Breast epithelium (tissue), 4 donors: ENCODE measurements at regions not wholly inside any gene's neighbourhood (a gene's known extent, or its start where the extent isn't known, plus 50 kb on each side); places are given as distances from the start of the nearest gene placed in this dataset.

Experiments
- DNase-seq, 2 donors: peaks; one replicate each; pipeline ENCODE4 v3.0.0-alpha.2; 2019; ENCODE audit warnings: low spot score in 2 of 2
- H3K27ac ChIP-seq, 2 donors: fragments of 200-600 bp; sonication (generic) in 1 of 2; one replicate each; pipeline ENCODE4 v1.5.1; 2016 to 2019; ENCODE audit warnings: mild to moderate bottlenecking in 1 of 2
- H3K27me3 ChIP-seq, 2 donors: fragments of 200-600 bp; sonication (generic) in 1 of 2; one replicate each; pipeline versions ENCODE4 v1.5.1 to v1.6.0; 2017 to 2019; ENCODE audit warnings: control low read depth in 1 of 2, mild to moderate bottlenecking in 1 of 2
- H3K36me3 ChIP-seq: fragments of 200-600 bp; one replicate; pipeline ENCODE4 v1.5.1; 2019
- H3K4me1 ChIP-seq, 2 donors: fragments of 200-600 bp; sonication (generic); one replicate each; pipeline ENCODE4 v1.5.1; 2016 to 2019; ENCODE audit warnings: control low read depth in 1 of 2
- H3K4me3 ChIP-seq, 3 donors: fragments of 200-600 bp; sonication (generic); 1 replicate in 2 of 3; 2 replicates in 1 of 3; pipeline ENCODE4 v1.5.1; 2016 to 2019; ENCODE audit warnings: mild to moderate bottlenecking in 3 of 3, moderate library complexity in 2 of 3
- H3K9me3 ChIP-seq, 2 donors: fragments of 200-600 bp; sonication (generic) in 1 of 2; one replicate each; pipeline ENCODE4 v1.5.1; 2016 to 2019; ENCODE audit warnings: control low read depth in 1 of 2
- POLR2A ChIP-seq: fragments of 450-650 bp; IDR thresholded peaks from one replicate; pipeline ENCODE4 v1.6.1; 2016; ENCODE audit warnings: antibody characterized with exemption, mild to moderate bottlenecking, moderate library complexity
- POLR2AphosphoS5 ChIP-seq, 3 donors: sonication (generic); formaldehyde crosslinking; IDR thresholded peaks; one replicate each; pipeline ENCODE4 v1.6.1; 2017; ENCODE audit warnings: antibody characterized with exemption in 3 of 3
- intact Hi-C: fragments of 100-400 bp; cut with DNase I; formaldehyde crosslinking; loops from one replicate; pipeline ENCODE4 v1.15.1; 2023; ENCODE audit warnings: low total_unique reads
- TF ChIP-seq, protein P1 (sequence below), 3 donors: fragments of 450-650 bp; IDR thresholded peaks; one replicate each; pipeline ENCODE4 v1.5.1; 2016 to 2017; ENCODE audit warnings: antibody characterized with exemption in 3 of 3, mild to moderate bottlenecking in 3 of 3, moderate library complexity in 3 of 3

DNA sequence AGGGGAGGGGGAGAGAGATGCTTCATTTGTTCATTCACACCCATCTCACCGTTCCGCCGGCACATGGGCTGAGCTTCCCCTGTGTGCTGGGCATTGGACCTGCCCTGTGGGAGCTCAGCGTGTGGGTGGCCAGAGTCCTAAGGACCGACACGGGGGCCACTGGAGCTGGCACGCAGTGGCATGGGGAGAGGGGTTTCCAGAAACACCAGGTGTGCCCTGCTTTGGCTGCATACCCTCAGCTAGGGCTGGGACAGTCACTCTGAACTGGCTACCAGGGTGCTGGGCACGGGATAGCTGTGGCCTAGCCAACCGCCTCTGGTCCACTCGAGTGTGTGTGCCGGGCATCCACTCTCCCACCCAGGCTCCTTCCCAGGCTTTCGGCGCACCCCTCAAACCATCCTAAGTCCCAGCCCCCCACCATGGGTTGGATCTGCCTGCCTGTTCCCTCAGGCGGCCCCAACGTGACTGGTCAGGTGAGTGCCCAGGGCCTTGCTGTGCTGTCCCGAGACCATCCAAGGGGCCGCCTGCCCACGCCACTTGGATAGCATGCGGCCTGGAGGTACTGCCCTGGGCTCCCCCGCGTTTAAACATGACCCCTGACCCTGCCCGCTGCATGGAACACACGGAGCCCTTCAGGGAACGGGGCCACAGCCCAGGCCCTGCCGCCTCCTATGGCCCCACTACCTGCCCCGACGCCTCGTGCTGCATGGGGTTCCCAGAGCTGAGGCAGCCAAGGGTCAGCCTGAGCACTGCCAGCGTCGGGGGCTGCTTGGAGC lies 51.6 kb upstream of the LINC01488 start:
- Histone ChIP-seq H3K36me3 (no peaks in the 10 kb centered on the region), H3K9me3 (peaks cover under 1 to 9% of the 10 kb centered on the region in 2 donors), H3K27me3 (no peaks in the 10 kb centered on the region), H3K4me1 (no peaks in the 10 kb centered on the region), H3K27ac (no peak overlapping the region), H3K4me3 (no peak overlapping the region)
- DNase-seq: no peak
- TF ChIP-seq POLR2A: no peak
- TF ChIP-seq, protein P1, sequence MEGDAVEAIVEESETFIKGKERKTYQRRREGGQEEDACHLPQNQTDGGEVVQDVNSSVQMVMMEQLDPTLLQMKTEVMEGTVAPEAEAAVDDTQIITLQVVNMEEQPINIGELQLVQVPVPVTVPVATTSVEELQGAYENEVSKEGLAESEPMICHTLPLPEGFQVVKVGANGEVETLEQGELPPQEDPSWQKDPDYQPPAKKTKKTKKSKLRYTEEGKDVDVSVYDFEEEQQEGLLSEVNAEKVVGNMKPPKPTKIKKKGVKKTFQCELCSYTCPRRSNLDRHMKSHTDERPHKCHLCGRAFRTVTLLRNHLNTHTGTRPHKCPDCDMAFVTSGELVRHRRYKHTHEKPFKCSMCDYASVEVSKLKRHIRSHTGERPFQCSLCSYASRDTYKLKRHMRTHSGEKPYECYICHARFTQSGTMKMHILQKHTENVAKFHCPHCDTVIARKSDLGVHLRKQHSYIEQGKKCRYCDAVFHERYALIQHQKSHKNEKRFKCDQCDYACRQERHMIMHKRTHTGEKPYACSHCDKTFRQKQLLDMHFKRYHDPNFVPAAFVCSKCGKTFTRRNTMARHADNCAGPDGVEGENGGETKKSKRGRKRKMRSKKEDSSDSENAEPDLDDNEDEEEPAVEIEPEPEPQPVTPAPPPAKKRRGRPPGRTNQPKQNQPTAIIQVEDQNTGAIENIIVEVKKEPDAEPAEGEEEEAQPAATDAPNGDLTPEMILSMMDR (IDR thresholded peaks at IDR 0.05): no peak
- no peak for TF ChIP-seq POLR2AphosphoS5 (IDR thresholded peaks at IDR 0.05)
- intact Hi-C loops: no loop called here

DNA sequence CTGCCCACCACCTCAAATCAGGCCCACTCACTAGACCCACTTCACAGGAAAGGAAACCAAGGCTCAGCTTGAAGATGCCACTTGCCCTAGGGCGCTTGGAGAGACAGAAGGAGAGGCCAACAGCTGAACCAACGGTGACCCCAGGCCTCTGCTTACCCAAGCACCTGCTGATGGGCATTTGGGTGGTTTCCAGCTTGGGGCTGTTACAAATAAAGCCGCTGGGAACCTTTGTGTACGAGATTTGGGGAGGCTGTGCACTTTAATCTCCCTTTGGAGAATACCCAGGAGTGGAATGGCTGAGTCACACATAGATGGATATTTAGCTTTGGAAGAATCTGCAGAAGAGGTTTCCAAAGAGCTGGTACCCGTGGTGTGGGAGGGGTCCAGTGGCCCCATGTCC lies 50.9 kb upstream of the LINC01488 start:
- Histone ChIP-seq H3K4me3 (no peak overlapping the region), H3K9me3 (peaks cover 0 to 2% of the 10 kb centered on the region in 2 donors), H3K27me3 (no peaks in the 10 kb centered on the region), H3K36me3 (no peaks in the 10 kb centered on the region), H3K27ac (no peak overlapping the region), H3K4me1 (no peaks in the 10 kb centered on the region)
- TF ChIP-seq, protein P1 (IDR thresholded peaks at IDR 0.05): no peak
- no peak for TF ChIP-seq POLR2A
- TF ChIP-seq POLR2AphosphoS5 (IDR thresholded peaks at IDR 0.05): no peak
- intact Hi-C loops: no loop called here
- no peak for DNase-seq

DNA sequence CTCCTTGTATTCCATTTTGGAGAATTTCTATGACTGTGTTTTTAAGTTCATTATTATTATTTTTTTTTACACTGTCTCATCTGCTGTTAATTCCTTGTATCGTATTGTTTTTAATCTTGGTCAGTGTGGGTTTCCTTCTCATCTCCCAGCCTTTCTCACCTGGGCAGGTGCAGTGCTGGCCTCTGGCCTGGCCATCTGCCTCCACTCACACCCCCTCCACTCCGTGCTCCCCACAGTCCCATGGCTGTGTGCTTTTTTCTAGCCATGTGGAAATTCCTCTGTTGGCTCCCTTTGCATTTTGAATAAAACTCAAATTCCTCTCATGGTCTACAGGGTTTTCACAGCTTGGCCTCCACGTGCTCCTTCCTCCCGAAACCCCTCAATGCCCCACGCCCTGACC lies 50.3 kb upstream of the LINC01488 start:
- no peak for DNase-seq
- H3K27ac ChIP-seq: no peak overlapping the region
- H3K4me3 ChIP-seq: no peak overlapping the region
- no peaks in the 10 kb centered on the region for H3K27me3 ChIP-seq
- H3K36me3 ChIP-seq: no peaks in the 10 kb centered on the region
- H3K4me1 ChIP-seq: no peaks in the 10 kb centered on the region
- TF ChIP-seq POLR2AphosphoS5 (IDR thresholded peaks at IDR 0.05): no peak
- no peak for TF ChIP-seq POLR2A
- TF ChIP-seq, protein P1 (IDR thresholded peaks at IDR 0.05): no peak
- no peaks in the 10 kb centered on the region for H3K9me3 ChIP-seq
- intact Hi-C loops: no loop called here
